Activated naive CD4-positive, alpha-beta T cell treated with anti-CD3 and anti-CD28 coated beads, Interleukin-2, amount 10 ng/mL, durations not matched to agents 7 days and 5 days (primary cell): ENCODE measurements at regions not wholly inside any gene's neighbourhood (a gene's known extent, or its start where the extent isn't known, plus 50 kb on each side); places are given as distances from the start of the nearest gene placed in this dataset.

Experiments used
- CTCF ChIA-PET: fragments of 350-600 bp; sonication (Branson Sonifier 250); formaldehyde crosslinking; loops from one replicate; lab custom pipeline; 2021; ENCODE audit warnings: antibody characterized with exemption; lab: Charles Lee
- DNase-seq: peaks from one replicate; pipeline ENCODE4 v3.0.0-alpha.2; 2020
- H3K27ac Mint-ChIP-seq: one replicate; pipeline ENCODE4 v1.8.0; 2021; ENCODE audit warnings: mild to moderate bottlenecking, moderate library complexity, mixed read lengths
- H3K27me3 Mint-ChIP-seq: one replicate; pipeline ENCODE4 v1.8.0; 2021; ENCODE audit warnings: mild to moderate bottlenecking, mixed read lengths
- H3K36me3 Mint-ChIP-seq: one replicate; pipeline ENCODE4 v1.8.0; 2021; ENCODE audit warnings: mixed read lengths
- H3K4me1 Mint-ChIP-seq: one replicate; pipeline ENCODE4 v1.8.0; 2021; ENCODE audit warnings: mixed read lengths
- H3K4me3 Mint-ChIP-seq: one replicate; pipeline ENCODE4 v1.8.0; 2021; ENCODE audit warnings: mild to moderate bottlenecking, moderate library complexity, mixed read lengths
- H3K9me3 Mint-ChIP-seq: one replicate; pipeline ENCODE4 v1.8.0; 2021; ENCODE audit warnings: mixed read lengths

DNA sequence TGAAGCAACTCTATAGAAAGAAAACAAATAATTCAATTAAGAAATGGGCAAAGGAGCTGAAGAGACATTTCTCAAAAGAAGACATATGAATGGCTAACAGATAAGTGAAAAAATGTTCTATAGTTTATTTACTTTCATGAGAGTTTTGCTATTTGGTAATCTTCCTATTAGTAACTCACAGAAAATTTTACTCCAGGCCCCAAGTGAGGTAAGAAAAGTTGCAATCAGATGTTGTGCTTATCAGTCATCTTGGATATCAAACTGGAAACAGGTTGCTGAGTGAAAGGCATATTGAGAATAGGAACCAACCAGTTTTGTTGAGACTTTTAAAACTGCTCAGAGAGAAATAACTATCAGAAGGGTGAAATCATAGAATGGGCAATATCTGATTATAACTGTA is 1179.0 kb upstream of the ACVR2A start:
- H3K27me3 Mint-ChIP-seq: no peaks in the 10 kb centered on the region
- H3K36me3 Mint-ChIP-seq: no peaks in the 10 kb centered on the region
- H3K9me3 Mint-ChIP-seq: no peaks in the 10 kb centered on the region
- no peak for DNase-seq
- CTCF ChIA-PET: no interaction called here
- no peak overlapping the region for H3K27ac Mint-ChIP-seq
- H3K4me3 Mint-ChIP-seq: no peak overlapping the region
- H3K4me1 Mint-ChIP-seq: no peaks in the 10 kb centered on the region

DNA sequence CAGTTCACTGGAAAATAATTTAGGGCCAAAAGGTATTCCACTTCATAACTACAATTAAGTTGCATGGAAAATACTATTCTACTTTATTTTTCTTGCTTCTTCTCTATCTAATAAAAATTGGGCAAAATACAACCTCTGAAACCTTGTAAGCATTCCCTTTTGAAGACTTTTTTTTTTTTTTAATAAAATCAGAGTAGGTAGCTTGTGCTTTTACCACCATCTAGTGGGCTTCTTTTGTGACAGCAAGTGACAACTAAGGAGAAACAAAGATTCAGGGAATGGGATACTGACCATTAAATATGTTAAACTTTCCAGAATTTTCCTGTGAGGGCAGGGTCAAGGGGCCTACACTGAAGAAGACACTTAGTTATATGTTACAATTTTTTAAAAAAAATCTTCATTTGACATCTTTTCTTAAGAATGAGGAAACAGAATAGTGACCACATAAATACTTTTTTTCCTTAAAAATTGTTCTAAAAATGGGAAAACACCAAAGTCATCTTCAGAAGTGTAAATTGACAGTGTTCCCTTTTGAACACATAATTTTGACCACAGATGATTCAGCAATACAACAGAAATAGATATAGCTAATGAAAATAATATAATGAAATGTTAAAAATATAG is 1183.2 kb upstream of the ACVR2A start:
- H3K9me3 Mint-ChIP-seq: no peaks in the 10 kb centered on the region
- no peak overlapping the region for H3K4me3 Mint-ChIP-seq
- no peaks in the 10 kb centered on the region for H3K27me3 Mint-ChIP-seq
- H3K4me1 Mint-ChIP-seq: no peaks in the 10 kb centered on the region
- no peaks in the 10 kb centered on the region for H3K36me3 Mint-ChIP-seq
- CTCF ChIA-PET: no interaction called here
- no peak overlapping the region for H3K27ac Mint-ChIP-seq
- DNase-seq: no peak

DNA sequence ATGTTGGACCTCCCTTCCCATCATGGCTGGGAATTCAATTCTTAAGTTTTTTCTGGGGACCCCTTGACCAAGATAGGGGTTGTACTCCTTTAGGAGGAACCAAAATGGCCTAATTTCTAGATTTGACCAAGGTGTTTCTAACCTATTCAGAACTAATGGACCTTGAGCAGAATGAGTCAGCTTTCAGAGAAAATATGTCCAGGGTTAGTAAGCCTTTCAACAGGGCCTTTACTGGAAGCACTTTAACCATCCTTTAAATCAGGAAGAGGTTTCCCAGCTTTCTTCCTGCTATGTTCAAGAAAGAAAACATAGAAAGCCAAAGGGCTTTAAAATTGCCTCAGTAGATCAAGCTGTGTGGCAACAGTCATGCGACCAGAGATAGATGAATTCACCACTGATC is 1184.9 kb upstream of the ACVR2A start:
- H3K9me3 Mint-ChIP-seq: no peaks in the 10 kb centered on the region
- CTCF ChIA-PET: no interaction called here
- no peaks in the 10 kb centered on the region for H3K27me3 Mint-ChIP-seq
- no peaks in the 10 kb centered on the region for H3K4me1 Mint-ChIP-seq
- no peak overlapping the region for H3K27ac Mint-ChIP-seq
- no peak overlapping the region for H3K4me3 Mint-ChIP-seq
- no peaks in the 10 kb centered on the region for H3K36me3 Mint-ChIP-seq
- DNase-seq: no peak

DNA sequence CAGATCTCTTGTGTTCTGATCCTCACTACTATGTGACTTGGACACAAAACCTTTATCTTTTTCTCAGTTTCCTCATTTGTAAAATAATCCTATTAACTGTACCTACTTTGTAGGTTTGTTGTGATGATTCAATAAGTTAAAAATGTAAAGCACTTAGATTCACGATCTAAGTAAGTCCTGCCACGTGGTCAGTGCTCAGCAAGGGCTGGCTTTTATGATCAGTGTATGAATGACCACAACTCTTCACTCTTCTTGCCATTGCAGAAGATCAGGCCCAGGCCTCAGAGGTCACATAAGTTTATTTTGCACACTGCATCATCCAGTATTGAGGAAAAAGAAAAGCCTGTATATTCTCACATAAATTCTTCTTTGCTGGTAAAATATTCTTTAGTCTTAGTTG is 1192.5 kb upstream of the ACVR2A start:
- Mint-ChIP-seq H3K36me3 (no peaks in the 10 kb centered on the region), H3K9me3 (no peaks in the 10 kb centered on the region)

DNA sequence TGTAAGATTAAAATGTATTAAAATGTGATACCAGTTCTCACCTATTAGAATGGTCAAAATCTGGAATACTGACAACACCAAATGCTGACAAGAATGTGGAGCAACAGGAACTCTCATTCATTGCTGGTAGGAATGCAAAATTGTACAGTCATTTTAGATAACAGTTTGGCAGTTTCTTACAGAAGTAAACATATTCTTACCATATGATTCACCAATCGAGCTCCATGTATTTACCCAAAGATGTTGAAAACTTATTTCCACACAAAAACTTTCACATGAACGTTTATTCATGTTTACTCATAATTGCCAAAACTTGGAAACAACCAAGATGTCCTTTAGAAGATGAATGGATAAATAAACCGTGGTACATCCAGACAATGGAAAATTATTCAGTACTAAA is 1193.5 kb upstream of the ACVR2A start:
- CTCF ChIA-PET: no interaction called here
- no peaks in the 10 kb centered on the region for H3K4me1 Mint-ChIP-seq
- H3K4me3 Mint-ChIP-seq: no peak overlapping the region
- H3K36me3 Mint-ChIP-seq: no peaks in the 10 kb centered on the region
- H3K27ac Mint-ChIP-seq: no peak overlapping the region
- H3K27me3 Mint-ChIP-seq: no peaks in the 10 kb centered on the region
- DNase-seq: no peak
- H3K9me3 Mint-ChIP-seq: no peaks in the 10 kb centered on the region

More for the DNA sequence above, 1192.5 kb upstream of the ACVR2A start:
- no peak overlapping the region for H3K4me3 Mint-ChIP-seq
- H3K27me3 Mint-ChIP-seq: no peaks in the 10 kb centered on the region
- no peak overlapping the region for H3K27ac Mint-ChIP-seq
- no peaks in the 10 kb centered on the region for H3K4me1 Mint-ChIP-seq
- CTCF ChIA-PET: no interaction called here
- DNase-seq: no peak

DNA sequence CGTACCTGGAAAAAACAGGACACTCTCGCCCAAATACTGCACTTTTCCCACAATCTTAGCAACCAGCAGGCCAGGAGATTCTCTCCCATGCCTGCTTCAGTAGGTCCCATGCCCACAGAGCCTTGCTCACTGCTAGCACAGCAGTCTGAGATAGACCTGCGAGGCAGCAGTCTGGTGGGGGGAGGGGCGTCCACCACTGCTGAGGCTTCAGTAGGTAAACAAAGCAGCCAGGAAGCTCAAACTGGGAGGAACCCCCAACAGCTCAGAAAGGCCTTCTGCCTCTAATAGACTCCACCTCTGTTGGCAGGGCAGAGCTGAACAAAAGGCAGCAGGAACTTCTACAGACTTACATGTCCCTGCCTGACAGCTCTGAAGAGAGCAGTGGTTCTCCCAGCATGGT is 1202.8 kb upstream of the ACVR2A start:
- H3K36me3 Mint-ChIP-seq: no peaks in the 10 kb centered on the region
- H3K27me3 Mint-ChIP-seq: no peaks in the 10 kb centered on the region
- no peaks in the 10 kb centered on the region for H3K4me1 Mint-ChIP-seq
- CTCF ChIA-PET: no interaction called here
- no peak for DNase-seq
- H3K4me3 Mint-ChIP-seq: no peak overlapping the region
- no peak overlapping the region for H3K27ac Mint-ChIP-seq
- peaks cover 5% of the 10 kb centered on the region for H3K9me3 Mint-ChIP-seq

DNA sequence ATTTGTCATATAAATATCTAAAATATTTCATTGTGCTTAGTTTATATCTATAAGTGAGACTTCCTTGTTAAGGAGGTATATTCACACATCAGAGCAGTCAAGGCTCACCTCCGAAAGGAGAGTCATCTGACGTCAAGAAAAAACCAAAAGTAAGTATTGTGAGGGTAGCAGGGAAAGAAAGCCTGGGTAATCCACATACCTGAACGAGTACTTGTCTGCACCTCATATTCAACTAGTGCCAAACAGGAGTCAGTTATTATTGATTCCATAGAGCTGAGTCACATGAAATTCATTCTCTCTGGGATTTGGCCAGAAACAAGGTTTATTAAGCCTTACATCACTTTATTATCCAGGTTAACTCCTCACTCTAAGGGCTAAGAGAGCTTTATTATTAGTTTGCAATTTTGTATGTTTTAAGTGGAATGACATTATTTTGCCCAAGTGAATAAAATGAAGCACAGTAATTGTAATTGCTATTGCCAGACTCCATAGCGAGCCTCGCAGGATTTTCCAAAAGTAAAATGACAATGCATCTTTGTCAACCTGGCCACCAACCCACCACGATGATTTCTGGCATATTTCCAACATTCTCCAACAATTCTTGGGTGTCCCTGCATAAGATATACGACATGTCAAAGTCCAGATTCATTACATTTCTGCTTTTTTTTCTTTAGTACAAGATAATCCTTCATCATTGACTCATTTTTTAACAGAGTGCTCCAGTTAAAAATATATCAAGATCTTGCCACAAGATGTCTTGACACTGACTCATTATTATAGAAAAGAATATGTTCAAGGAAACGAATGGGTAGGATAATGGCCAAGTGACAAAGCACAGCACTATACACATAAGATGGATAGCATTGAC is 1210.4 kb upstream of the ACVR2A start:
- H3K4me1 Mint-ChIP-seq: no peaks in the 10 kb centered on the region
- no peak for DNase-seq
- no peaks in the 10 kb centered on the region for H3K9me3 Mint-ChIP-seq
- H3K36me3 Mint-ChIP-seq: no peaks in the 10 kb centered on the region
- H3K4me3 Mint-ChIP-seq: no peak overlapping the region
- no peaks in the 10 kb centered on the region for H3K27me3 Mint-ChIP-seq
- no peak overlapping the region for H3K27ac Mint-ChIP-seq
- CTCF ChIA-PET: no interaction called here

DNA sequence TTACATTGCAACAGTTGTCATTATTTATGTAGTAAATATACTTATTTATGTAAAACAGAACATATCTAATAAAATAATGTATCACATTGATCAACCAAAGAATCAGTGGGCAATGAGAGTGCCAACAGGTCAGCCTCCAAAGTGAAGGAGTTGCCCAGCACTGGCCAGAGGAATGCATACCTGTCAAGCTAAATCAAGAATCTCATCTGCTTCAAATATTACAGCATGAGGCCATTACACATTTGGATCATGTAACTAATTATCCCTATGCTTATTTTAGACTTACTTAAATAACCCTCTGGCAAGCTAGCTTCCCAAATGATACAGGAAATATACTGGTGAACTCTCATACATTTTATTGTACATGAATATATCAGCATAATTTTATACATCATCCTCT is 1211.7 kb upstream of the ACVR2A start:
- Mint-ChIP-seq H3K4me3 (no peak overlapping the region), H3K9me3 (no peaks in the 10 kb centered on the region), H3K27me3 (no peaks in the 10 kb centered on the region), H3K36me3 (no peaks in the 10 kb centered on the region), H3K4me1 (no peaks in the 10 kb centered on the region), H3K27ac (no peak overlapping the region)
- CTCF ChIA-PET: no interaction called here
- no peak for DNase-seq

DNA sequence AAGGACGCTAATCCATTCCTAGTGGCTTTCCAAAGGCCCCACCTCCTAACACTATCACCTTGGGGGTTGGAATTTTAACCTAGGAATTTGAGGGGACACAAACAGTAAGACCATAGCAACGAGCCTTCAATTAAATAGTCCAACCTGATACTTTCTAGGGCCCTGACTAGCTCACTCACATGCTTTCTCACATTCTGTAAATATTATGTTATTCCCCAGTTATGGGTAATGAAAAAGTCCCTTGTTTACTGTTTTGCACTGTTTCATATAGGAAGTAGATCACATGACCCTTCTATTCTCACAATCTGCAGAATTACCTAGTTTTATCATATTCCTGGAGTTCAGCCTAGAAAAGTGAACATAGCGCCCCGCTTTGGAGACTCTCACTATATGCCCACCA is 1212.1 kb upstream of the ACVR2A start:
- CTCF ChIA-PET: no interaction called here
- Mint-ChIP-seq H3K9me3 (no peaks in the 10 kb centered on the region), H3K27me3 (no peaks in the 10 kb centered on the region), H3K36me3 (no peaks in the 10 kb centered on the region), H3K4me1 (no peaks in the 10 kb centered on the region), H3K27ac (no peak overlapping the region), H3K4me3 (no peak overlapping the region)
- no peak for DNase-seq

DNA sequence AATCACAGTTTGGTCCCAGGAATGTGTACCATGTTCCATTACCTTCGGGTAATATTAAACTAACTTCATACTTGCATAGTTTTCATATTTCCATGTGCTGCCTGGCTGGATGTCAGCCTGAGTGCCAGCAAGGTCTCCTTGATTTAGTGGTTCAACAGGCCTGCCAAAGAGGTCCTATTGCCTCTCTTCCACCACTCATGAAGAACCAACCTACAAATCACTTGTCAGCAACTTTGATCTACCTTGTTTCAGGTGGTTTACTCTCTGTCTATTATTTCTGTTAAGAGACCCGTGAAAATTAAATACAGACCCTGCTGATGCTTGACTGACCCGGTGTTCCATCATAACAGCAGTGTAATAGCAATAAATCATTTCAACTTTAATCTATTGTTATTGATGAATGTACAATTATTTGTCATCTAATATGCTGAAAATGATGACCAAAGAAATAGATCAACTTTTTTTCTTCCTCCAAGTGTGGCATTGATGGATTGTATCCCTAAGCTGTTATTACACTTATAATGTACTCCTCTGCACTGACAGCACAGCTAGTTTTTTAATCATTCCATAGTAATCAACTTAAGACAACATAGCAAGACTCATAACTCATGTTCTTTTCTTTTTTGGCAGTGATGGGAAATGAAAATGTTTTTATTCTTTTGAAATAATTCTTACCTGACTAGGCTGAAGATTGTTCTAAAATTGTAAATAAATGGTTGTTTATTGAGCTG is 1220.2 kb upstream of the ACVR2A start:
- no peaks in the 10 kb centered on the region for H3K27me3 Mint-ChIP-seq
- no peak overlapping the region for H3K4me3 Mint-ChIP-seq
- no peak for DNase-seq
- no peaks in the 10 kb centered on the region for H3K9me3 Mint-ChIP-seq
- H3K4me1 Mint-ChIP-seq: no peaks in the 10 kb centered on the region
- H3K36me3 Mint-ChIP-seq: no peaks in the 10 kb centered on the region
- CTCF ChIA-PET: interaction anchor here (0.6 kb wide), 1 partner anchor 1218 kb away, joined by 4 read pairs; no protein-coding TSS in a partner anchor
- no peak overlapping the region for H3K27ac Mint-ChIP-seq

DNA sequence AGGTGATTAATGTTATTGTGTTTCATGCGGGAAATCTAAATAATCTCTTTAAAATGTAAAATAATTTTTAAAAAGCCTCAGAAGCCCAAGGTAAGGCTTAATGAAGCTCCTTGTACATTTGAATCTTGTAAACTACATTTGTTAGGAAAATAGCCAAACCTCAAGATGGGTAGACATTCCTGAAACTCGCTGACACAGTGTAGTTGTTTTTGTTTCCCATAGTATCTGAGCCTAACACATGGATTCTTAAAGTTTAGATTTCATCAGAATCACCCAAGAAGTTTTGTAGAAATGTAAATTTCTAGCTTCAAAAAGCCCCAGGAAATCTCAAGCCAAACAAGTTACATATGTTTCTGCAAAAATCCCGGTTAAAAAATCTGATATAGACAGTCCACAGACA is 1221.1 kb upstream of the ACVR2A start:
- CTCF ChIA-PET: no interaction called here
- no peak for DNase-seq
- H3K4me3 Mint-ChIP-seq: no peak overlapping the region
- H3K27ac Mint-ChIP-seq: no peak overlapping the region
- peaks cover 1% of the 10 kb centered on the region for H3K9me3 Mint-ChIP-seq
- no peaks in the 10 kb centered on the region for H3K27me3 Mint-ChIP-seq
- H3K4me1 Mint-ChIP-seq: no peaks in the 10 kb centered on the region
- H3K36me3 Mint-ChIP-seq: no peaks in the 10 kb centered on the region

DNA sequence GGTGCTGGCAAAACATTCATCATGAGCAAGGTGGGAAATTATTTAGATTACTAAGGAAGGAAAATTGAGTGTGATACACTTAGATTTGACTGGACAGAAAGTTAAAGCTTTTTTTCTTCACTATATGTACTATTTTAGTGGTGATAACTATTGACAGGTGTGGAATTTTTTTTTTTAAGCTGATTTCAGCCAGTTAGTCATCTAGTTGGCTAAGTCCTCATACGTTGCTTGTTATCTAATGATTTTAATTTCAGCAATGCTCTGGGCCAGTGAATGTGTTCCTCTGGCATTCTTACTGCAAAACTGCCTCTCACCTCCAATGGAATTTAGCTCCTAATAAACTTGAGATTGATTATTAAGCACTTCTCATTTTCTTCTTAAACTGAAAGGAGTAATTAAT is 1223.2 kb upstream of the ACVR2A start:
- CTCF ChIA-PET: no interaction called here
- no peaks in the 10 kb centered on the region for H3K4me1 Mint-ChIP-seq

DNA sequence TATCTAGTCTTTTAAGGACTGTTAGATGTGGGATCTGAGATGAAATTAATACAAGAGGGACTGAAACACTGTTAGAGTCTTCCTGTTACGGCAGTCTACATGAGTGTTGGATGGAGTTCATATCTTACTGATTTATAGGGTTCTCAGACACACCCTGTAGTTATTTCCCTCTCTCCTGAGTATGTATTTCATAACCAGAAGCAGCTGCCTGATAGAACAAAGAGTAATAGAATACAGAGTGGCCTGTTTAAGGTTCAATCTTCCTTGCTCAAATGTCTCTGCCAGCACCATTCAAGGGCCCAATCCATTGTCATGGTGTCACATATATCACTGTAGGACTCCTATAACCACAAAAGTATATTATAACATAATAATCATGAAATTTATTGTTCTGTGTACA is 1229.1 kb upstream of the ACVR2A start:
- H3K27ac Mint-ChIP-seq: no peak overlapping the region
- H3K36me3 Mint-ChIP-seq: no peaks in the 10 kb centered on the region
- CTCF ChIA-PET: no interaction called here
- DNase-seq: no peak
- no peaks in the 10 kb centered on the region for H3K27me3 Mint-ChIP-seq
- H3K4me3 Mint-ChIP-seq: no peak overlapping the region
- H3K4me1 Mint-ChIP-seq: no peaks in the 10 kb centered on the region
- peaks cover 6% of the 10 kb centered on the region for H3K9me3 Mint-ChIP-seq

More for the DNA sequence above, 1223.2 kb upstream of the ACVR2A start:
- Mint-ChIP-seq H3K27me3 (no peaks in the 10 kb centered on the region), H3K27ac (no peak overlapping the region), H3K4me3 (no peak overlapping the region), H3K36me3 (no peaks in the 10 kb centered on the region), H3K9me3 (peaks cover 4% of the 10 kb centered on the region)
- DNase-seq: no peak

DNA sequence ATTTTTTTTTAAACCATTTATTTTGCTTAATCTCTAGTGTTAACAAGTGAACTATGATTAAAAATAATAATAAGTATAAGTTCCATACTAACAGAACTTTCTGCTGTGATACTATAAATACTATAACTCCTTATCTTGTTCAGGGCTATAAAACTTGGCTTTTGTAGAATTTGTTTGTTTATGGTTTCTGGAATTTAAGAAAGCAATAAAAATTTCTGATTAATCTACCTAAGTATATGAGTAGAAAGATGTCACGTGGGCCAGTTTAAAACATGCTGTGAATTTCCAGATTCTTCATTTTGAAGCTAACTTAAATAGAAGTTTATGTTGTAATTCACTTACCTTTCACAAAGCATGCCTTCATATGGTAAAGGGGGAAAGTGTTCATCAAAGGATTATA is 1236.3 kb upstream of the ACVR2A start:
- H3K4me3 Mint-ChIP-seq: no peak overlapping the region
- DNase-seq: no peak
- no peak overlapping the region for H3K27ac Mint-ChIP-seq
- CTCF ChIA-PET: no interaction called here
- H3K27me3 Mint-ChIP-seq: no peaks in the 10 kb centered on the region
- no peaks in the 10 kb centered on the region for H3K36me3 Mint-ChIP-seq
- no peaks in the 10 kb centered on the region for H3K9me3 Mint-ChIP-seq
- no peaks in the 10 kb centered on the region for H3K4me1 Mint-ChIP-seq

DNA sequence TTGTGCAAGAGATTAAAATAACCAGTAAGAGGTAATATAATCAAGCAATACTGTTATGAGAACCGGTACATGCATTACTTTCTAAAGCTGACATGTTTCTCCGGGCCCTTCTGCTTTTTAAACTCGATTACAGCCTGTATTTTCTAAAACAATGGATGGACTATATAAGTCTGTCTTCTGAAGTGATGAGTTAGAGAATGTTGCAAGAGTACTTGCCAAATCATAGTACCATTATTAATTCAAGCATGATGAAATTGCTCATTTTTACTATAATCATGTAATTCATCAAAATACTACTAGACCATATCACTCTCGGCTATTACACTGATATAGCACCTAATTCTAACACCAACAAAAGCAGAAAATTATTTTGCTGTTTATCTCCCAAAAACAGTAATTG is 1240.3 kb upstream of the ACVR2A start:
- DNase-seq: no peak
- CTCF ChIA-PET: no interaction called here
- Mint-ChIP-seq H3K4me1 (no peaks in the 10 kb centered on the region), H3K4me3 (no peak overlapping the region), H3K36me3 (no peaks in the 10 kb centered on the region), H3K27me3 (no peaks in the 10 kb centered on the region), H3K27ac (no peak overlapping the region), H3K9me3 (no peaks in the 10 kb centered on the region)
